Spleen (tissue), 3 donors: ENCODE measurements at regions not wholly inside any gene's neighbourhood (a gene's known extent, or its start where the extent isn't known, plus 50 kb on each side); places are given as distances from the start of the nearest gene placed in this dataset.

Source experiments
- POLR2A ChIP-seq, 3 donors: fragments of 450-650 bp; IDR thresholded peaks; one replicate each; pipeline ENCODE4 v1.5.1; 2017; ENCODE audit warnings: antibody characterized with exemption in 3 of 3, mild to moderate bottlenecking in 1 of 3
- POLR2AphosphoS5 ChIP-seq, 3 donors: sonication (generic); formaldehyde crosslinking; IDR thresholded peaks; one replicate each; pipeline ENCODE4 v1.5.1; 2017; ENCODE audit warnings: antibody characterized with exemption in 3 of 3

DNA sequence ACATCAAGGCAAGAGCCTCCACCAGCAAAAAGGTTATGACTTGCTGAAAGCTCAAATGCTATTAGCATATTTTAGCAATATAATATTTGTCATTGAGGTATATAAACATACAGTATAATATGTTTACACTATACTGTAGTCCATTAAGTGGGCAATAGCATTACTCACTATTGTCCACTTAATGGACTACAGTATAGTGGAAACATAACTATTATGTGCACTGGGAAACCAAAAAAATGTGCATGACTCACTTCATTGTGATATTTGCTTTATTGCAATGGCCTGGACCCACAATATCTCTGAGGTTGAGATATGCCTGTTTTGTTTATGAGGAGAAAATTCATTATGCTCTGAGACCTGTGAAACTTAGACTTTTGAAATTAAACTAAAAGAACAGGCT lies 300.0 kb downstream of the BARHL2 start:
- TF ChIP-seq POLR2A (IDR thresholded peaks at IDR 0.05) (no peak), POLR2AphosphoS5 (IDR thresholded peaks at IDR 0.05) (no peak)
